ENCODE measurements at regions not wholly inside any gene's neighbourhood (a gene's known extent, or its start where the extent isn't known, plus 50 kb on each side); places are given as distances from the start of the nearest gene placed in this dataset.

DNA sequence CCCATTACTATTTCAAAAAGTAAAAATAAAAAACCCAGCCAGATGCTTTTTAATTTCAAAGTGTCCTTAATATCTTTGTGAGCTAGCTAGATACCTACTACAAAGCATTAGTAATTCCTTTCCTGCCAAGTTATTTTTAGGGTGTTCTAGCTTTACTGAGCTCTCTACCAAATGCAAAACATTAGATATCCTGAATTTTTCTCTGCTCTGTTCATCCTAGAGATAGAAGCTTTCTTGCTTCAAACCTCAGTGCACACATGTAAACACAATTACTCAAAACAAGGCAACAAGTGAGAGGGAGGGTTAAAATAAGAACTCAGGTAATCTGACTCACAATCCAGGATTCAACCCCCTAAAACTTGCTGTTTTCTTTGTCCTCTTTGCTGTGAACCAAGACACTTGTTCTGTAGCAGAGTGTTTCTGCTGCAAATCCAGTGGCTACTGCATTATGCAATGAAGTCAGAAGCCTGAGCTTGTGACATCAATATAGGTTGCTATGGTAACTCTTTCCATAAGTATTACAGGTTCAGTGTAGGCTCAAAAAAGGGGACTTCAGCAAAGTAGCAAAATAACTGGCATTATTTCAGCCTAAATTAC, 72.6 kb upstream of the STXBP5 start:
- DNase-seq (ENCODE audit: low read depth), result no peak

DNA sequence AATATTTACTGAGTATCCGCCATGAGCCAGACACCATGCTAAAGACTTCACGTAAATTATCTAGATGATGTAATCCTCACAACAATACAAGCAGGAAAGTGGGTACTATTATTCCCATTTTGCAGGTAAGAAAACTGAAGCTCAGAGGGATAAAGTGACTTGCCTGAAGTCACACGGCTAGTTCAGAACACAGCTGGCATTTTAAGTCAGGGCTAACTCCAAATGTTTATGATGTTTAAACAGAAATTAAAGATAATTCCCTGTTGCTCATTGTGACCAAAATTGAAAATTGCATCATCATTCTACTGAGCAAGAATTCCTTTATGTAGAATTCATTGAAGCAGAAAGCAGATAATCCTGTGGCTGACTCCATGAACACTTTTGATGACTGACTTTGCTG, 71.3 kb upstream of the STXBP5 start:
- no peak for DNase-seq (ENCODE audit: low read depth)

DNA sequence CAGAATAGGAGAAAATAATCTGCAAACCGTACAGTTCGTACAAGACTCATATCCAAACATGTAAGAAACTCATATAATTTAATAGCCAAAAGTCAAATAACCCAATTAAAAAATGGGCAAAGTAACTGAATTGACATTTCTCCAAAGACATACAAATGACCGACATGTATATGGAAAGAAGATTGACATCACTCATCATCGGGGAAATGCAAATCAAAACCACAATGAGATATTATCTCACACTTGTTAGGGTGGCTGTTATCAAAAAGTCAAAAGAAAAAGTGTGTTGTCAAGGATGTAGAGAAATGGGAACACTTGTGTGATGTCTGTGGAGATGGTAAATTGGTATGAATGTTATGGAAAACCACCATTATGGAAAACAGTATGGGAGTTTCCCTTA, 70.5 kb upstream of the STXBP5 start:
- DNase-seq (ENCODE audit: low read depth), result no peak

- no peak for DNase-seq (ENCODE audit: low read depth)
Observed at GRCh38 chr6:147135211-147135681, 69.0 kb upstream of the STXBP5 start.

DNA sequence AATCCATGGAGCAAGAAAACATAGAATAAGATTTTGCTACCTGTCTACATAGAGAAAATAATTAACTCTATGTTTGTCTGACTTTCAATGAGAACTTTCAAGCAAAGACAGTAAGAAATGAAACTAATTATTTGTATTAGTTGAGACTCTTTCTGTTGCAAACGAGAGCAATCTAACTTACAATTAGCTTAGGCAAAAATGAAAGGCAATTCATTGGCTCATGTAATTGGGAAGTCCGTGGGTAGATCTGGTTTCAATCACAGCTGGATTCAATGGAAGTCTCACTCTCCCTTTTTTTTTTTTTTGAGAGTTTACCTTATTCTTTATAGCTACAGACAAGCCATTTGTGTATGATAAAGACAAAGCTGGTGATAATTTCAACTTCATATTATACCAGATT, 68.2 kb upstream of the STXBP5 start:
- no peak for DNase-seq (ENCODE audit: low read depth)

- no peak for DNase-seq (ENCODE audit: low read depth)
Observed at GRCh38 chr6:147137986-147138385, 66.2 kb upstream of the STXBP5 start.

- no peak for DNase-seq (ENCODE audit: low read depth)
Observed at GRCh38 chr6:147138835-147139234, 65.4 kb upstream of the STXBP5 start.

DNA sequence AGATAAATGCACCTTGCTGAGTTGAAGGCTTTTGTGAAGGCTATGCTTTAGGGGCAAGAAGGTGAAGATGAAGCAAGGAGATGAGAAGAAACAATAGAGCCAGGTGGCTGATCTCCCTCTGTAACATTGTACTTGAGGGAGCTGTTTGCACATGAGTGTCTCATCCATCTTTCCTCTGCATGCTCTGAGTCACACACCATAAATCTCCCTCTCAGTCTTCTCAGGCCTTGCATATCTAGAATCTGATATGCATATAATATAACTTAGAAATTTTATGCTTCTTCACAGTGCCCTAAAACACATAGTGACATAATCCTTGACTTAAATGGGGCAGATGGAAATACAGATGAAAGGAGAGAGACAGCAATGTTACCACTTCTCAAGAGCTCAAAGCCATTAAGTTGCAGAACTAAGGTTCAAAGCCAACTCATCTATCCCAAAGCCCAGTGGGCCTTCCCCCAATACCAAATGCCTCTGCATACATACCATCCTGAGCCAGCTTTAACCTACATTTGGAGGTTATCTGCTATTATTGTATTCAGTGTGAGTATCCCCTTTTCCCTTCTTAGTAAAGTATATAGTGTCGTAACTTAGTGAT, 62.4 kb upstream of the STXBP5 start:
- DNase-seq (ENCODE audit: low read depth), result no peak

GRCh38 chr6:147142684-147143245, 61.5 kb upstream of the STXBP5 start:
- DNase-seq (ENCODE audit: low read depth), result no peak

DNA sequence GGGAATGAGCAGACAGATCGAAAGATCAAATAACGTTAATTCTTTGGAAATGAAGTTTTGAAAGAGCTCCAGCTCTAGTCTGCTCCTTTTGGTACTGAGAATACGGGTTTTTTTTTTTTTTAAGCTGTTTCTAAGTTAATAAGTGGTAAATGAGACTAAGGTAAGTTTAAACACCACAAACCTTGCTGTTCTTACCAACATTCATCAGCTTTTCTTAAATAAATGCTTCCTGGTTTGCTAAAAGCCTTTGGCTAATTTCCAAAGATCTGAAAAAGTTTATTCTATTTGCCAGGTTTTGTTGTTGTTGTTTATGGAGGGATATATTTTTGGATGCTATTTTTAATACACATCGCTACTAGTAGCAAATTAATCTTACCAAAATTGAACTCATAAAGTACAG, 55.1 kb upstream of the STXBP5 start:
- no peak for DNase-seq (ENCODE audit: low read depth)

- DNase-seq (ENCODE audit: low read depth), result no peak
Observed at GRCh38 chr6:147149826-147150225, 54.4 kb upstream of the STXBP5 start.

- DNase-seq (ENCODE audit: low read depth), result no peak
Observed at GRCh38 chr6:147150293-147150692, 53.9 kb upstream of the STXBP5 start.
